Gastrocnemius medialis (tissue), 4 donors: ENCODE measurements at regions not wholly inside any gene's neighbourhood (a gene's known extent, or its start where the extent isn't known, plus 50 kb on each side); places are given as distances from the start of the nearest gene placed in this dataset.

ENCODE experiments used
- POLR2A ChIP-seq, 2 donors: fragments of 450-650 bp; IDR thresholded peaks; one replicate each; pipeline ENCODE4 v1.6.1; 2017; ENCODE audit warnings: antibody characterized with exemption in 2 of 2, mild to moderate bottlenecking in 2 of 2, moderate library complexity in 2 of 2
- TF ChIP-seq, protein P1 (sequence below), 5 experiments: fragments of 450-650 bp in 3 of 5; fragments of 200-600 bp in 2 of 5; sonication (generic) in 2 of 5; IDR thresholded peaks in 4 of 5; conservative IDR thresholded peaks in 1 of 5; 1 replicate in 4 of 5; 2 replicates in 1 of 5; pipeline ENCODE4 v1.5.1; 2016 to 2019; ENCODE audit warnings: antibody characterized with exemption in 5 of 5, mild to moderate bottlenecking in 3 of 5, moderate library complexity in 3 of 5

DNA sequence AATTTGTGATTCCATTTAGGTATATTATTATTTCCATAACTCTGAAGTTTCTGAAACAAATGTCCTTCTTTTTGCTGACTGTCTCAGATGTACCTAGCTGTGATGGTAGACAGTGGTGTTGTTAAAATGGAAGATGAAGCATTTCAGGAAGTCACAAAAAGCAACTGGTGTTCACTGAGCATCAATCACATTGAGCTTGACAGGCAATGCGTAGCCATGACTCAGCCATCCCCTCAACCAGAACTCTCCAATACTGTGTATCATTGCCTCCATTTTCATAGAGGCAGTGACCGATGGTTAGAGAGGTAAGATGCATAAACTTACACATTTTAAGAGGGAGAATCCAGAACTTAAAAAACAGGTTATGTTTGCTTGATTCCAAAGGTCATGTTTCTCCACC lies 434.0 kb downstream of the INHBA start:
- TF ChIP-seq, protein P1, sequence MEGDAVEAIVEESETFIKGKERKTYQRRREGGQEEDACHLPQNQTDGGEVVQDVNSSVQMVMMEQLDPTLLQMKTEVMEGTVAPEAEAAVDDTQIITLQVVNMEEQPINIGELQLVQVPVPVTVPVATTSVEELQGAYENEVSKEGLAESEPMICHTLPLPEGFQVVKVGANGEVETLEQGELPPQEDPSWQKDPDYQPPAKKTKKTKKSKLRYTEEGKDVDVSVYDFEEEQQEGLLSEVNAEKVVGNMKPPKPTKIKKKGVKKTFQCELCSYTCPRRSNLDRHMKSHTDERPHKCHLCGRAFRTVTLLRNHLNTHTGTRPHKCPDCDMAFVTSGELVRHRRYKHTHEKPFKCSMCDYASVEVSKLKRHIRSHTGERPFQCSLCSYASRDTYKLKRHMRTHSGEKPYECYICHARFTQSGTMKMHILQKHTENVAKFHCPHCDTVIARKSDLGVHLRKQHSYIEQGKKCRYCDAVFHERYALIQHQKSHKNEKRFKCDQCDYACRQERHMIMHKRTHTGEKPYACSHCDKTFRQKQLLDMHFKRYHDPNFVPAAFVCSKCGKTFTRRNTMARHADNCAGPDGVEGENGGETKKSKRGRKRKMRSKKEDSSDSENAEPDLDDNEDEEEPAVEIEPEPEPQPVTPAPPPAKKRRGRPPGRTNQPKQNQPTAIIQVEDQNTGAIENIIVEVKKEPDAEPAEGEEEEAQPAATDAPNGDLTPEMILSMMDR (IDR thresholded peaks at IDR 0.05 in 4 of 5, conservative IDR thresholded peaks at IDR 0.05 in 1 of 5): no peak
- TF ChIP-seq POLR2A (IDR thresholded peaks at IDR 0.05): no peak
